Vagina (tissue), 2 donors: ENCODE measurements at regions not wholly inside any gene's neighbourhood (a gene's known extent, or its start where the extent isn't known, plus 50 kb on each side); places are given as distances from the start of the nearest gene placed in this dataset.

ENCODE experiments used
- DNase-seq, 2 donors: peaks; one replicate each; pipeline ENCODE4 v3.0.0-alpha.2; 2017; ENCODE audit errors: extremely low spot score in 2 of 2
- H3K27ac ChIP-seq: fragments of 200-600 bp; sonication (generic); one replicate; pipeline ENCODE4 v1.5.1; 2019
- H3K27me3 ChIP-seq: fragments of 200-600 bp; sonication (generic); one replicate; pipeline ENCODE4 v1.5.1; 2019
- H3K36me3 ChIP-seq, 2 donors: fragments of 200-600 bp; sonication (generic); one replicate each; pipeline ENCODE4 v1.5.1; 2017 to 2019
- H3K4me1 ChIP-seq: fragments of 200-600 bp; sonication (generic); one replicate; pipeline ENCODE4 v1.5.1; 2019
- H3K4me3 ChIP-seq, 2 donors: fragments of 200-600 bp; sonication (generic); 1 replicate in 1 of 2; 2 replicates in 1 of 2; pipeline ENCODE4 v1.5.1; 2016 to 2019
- H3K9me3 ChIP-seq: fragments of 200-600 bp; sonication (generic); one replicate; pipeline ENCODE4 v1.5.1; 2019
- POLR2A ChIP-seq, 2 donors: fragments of 450-650 bp; IDR thresholded peaks; one replicate each; pipeline ENCODE4 v1.6.1; 2017; ENCODE audit warnings: antibody characterized with exemption in 2 of 2, mild to moderate bottlenecking in 2 of 2, moderate library complexity in 2 of 2
- POLR2AphosphoS5 ChIP-seq, 2 donors: sonication (generic); formaldehyde crosslinking; IDR thresholded peaks; one replicate each; pipeline ENCODE4 v1.9.0; 2017; ENCODE audit warnings: antibody characterized with exemption in 2 of 2, mild to moderate bottlenecking in 2 of 2, low read depth in 1 of 2; ENCODE audit not compliant: insufficient read depth in 1 of 2
- intact Hi-C: fragments of 100-400 bp; cut with DNase I; formaldehyde crosslinking; loops from one replicate; pipeline ENCODE4 v1.15.1; 2023
- TF ChIP-seq, protein P1 (sequence below), 3 experiments: fragments of 450-650 bp in 2 of 3; fragments of 200-600 bp in 1 of 3; sonication (generic) in 1 of 3; IDR thresholded peaks; one replicate each; pipeline ENCODE4 v1.5.1; 2017 to 2019; ENCODE audit warnings: antibody characterized with exemption in 3 of 3, mild to moderate bottlenecking in 2 of 3, moderate library complexity in 2 of 3

DNA sequence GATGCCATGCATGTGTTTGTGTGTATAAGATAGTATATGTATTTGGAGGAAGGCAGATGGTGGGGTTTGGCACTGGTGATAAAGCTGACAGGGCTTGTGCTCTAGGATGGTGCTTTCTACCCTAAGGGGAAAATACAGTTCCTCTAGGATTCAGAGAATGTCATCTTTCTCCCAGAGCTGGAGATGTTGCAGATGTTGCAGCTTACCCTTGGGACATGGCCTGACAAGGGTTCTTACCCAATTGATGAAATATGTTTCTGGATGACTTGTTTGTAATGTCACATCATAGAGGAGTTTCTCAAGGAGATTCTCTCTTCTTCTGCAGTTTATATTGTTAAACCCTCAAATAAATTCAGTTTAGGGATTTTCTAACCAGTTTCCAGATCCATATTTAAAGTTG, 52.5 kb upstream of the PITX2 start:
- Histone ChIP-seq H3K4me3 (no peak overlapping the region), H3K36me3 (no peaks in the 10 kb centered on the region), H3K27me3 (no peaks in the 10 kb centered on the region), H3K27ac (no peak overlapping the region), H3K9me3 (no peaks in the 10 kb centered on the region), H3K4me1 (no peaks in the 10 kb centered on the region)
- intact Hi-C loops, result no loop called here
- TF ChIP-seq POLR2A (IDR thresholded peaks at IDR 0.05), result no peak
- TF ChIP-seq POLR2AphosphoS5 (IDR thresholded peaks at IDR 0.05; ENCODE audit: insufficient read depth in 1 of 2, low read depth in 1 of 2), result no peak
- TF ChIP-seq, protein P1, sequence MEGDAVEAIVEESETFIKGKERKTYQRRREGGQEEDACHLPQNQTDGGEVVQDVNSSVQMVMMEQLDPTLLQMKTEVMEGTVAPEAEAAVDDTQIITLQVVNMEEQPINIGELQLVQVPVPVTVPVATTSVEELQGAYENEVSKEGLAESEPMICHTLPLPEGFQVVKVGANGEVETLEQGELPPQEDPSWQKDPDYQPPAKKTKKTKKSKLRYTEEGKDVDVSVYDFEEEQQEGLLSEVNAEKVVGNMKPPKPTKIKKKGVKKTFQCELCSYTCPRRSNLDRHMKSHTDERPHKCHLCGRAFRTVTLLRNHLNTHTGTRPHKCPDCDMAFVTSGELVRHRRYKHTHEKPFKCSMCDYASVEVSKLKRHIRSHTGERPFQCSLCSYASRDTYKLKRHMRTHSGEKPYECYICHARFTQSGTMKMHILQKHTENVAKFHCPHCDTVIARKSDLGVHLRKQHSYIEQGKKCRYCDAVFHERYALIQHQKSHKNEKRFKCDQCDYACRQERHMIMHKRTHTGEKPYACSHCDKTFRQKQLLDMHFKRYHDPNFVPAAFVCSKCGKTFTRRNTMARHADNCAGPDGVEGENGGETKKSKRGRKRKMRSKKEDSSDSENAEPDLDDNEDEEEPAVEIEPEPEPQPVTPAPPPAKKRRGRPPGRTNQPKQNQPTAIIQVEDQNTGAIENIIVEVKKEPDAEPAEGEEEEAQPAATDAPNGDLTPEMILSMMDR (IDR thresholded peaks at IDR 0.05), result no peak
- DNase-seq, result no peak

DNA sequence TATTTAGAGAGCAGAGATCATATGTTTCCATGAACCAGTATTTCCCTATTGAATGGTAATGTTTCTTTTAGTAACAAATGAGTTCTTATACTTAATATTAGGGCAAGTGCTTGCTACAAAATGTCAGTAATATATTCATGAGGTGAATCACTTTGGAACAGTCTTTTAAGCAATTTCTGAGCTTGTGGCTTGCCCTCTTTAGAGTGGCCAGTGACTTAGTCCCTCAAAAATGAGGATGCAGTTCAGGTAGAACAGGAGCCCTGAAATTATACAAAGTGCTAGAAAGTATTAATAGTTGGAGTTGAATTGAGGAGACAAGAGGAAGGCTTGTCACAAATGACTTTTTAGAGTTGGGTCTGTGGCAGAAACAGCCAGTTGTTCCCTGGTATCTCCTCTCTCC, 53.4 kb upstream of the PITX2 start:
- TF ChIP-seq, protein P1 (IDR thresholded peaks at IDR 0.05), result no peak
- no peak for TF ChIP-seq POLR2AphosphoS5 (IDR thresholded peaks at IDR 0.05; ENCODE audit: insufficient read depth in 1 of 2, low read depth in 1 of 2)
- TF ChIP-seq POLR2A (IDR thresholded peaks at IDR 0.05), result no peak
- H3K9me3 ChIP-seq, result no peaks in the 10 kb centered on the region
- intact Hi-C loops, result no loop called here

DNA sequence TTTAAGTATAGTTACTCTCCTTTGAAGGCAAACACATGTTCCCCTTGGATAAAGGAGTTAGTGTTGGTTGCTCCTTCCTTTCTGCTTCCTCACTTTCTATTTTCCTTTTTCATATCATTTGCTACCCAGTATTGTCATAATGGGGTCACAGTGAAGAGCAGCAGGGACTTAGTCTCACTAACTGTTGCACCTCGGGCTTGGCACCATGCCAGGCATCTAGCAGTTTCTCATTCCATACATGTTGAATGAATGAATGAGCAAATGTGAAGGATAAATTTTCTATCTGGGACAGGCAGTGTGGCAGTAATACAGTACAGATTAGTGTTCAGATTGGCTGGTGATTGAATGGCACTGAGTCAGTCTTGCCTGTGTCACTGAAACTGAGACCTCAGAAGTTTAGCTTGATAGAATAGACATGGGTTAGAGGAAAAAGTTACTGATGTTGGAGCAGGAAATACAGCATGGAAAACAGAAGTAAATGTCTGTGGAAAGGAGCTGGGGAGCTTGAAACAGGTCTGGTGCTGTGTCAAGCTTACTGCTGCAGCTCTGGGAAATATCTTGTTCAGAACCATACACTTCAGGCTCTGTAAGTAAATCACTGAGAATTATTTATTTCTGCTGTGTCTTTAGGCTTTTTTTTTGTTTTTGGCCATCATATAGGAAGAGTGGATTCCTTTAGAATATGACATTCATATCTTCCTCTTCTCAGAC, 55.8 kb upstream of the PITX2 start:
- no peak overlapping the region for H3K4me3 ChIP-seq
- no peaks in the 10 kb centered on the region for H3K4me1 ChIP-seq
- no peaks in the 10 kb centered on the region for H3K27me3 ChIP-seq
- no peaks in the 10 kb centered on the region for H3K36me3 ChIP-seq
- no peaks in the 10 kb centered on the region for H3K9me3 ChIP-seq
- DNase-seq, result no peak
- no peak overlapping the region for H3K27ac ChIP-seq
- TF ChIP-seq, protein P1 (IDR thresholded peaks at IDR 0.05), result no peak
- TF ChIP-seq POLR2A (IDR thresholded peaks at IDR 0.05) (no peak), POLR2AphosphoS5 (IDR thresholded peaks at IDR 0.05; ENCODE audit: insufficient read depth in 1 of 2, low read depth in 1 of 2) (no peak)
- intact Hi-C loops, result no loop called here

More for the DNA sequence above, 53.4 kb upstream of the PITX2 start:
- H3K4me3 ChIP-seq, result no peak overlapping the region
- H3K4me1 ChIP-seq, result no peaks in the 10 kb centered on the region
- DNase-seq, result no peak
- H3K27ac ChIP-seq, result no peak overlapping the region
- no peaks in the 10 kb centered on the region for H3K36me3 ChIP-seq
- no peaks in the 10 kb centered on the region for H3K27me3 ChIP-seq

DNA sequence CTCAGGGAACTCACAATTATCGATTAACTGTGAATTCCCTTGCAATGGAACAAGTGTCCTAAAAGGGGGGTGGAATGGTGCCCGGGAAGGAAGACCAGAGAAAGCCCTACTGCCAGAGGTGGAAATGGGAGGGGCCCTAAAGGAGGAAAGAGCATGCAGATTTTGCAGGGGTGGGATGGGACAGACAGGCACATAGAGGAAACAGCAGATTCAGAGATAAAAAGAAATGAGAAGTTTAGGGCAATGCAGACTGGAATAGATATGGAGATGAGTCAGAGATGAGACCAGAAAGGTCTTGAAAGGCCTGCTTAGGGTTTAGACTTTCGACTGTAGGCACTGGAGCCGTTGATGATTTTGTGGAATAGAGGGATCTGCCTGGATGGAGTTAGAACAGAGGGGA, 57.4 kb upstream of the PITX2 start:
- H3K36me3 ChIP-seq, result no peaks in the 10 kb centered on the region
- H3K27me3 ChIP-seq, result no peaks in the 10 kb centered on the region
- H3K27ac ChIP-seq, result no peak overlapping the region
- DNase-seq, result no peak
- intact Hi-C loops, result no loop called here
- TF ChIP-seq POLR2AphosphoS5 (IDR thresholded peaks at IDR 0.05; ENCODE audit: insufficient read depth in 1 of 2, low read depth in 1 of 2) (no peak), POLR2A (IDR thresholded peaks at IDR 0.05) (no peak)
- TF ChIP-seq, protein P1 (IDR thresholded peaks at IDR 0.05), result no peak
- no peak overlapping the region for H3K4me3 ChIP-seq
- H3K4me1 ChIP-seq, result no peaks in the 10 kb centered on the region
- no peaks in the 10 kb centered on the region for H3K9me3 ChIP-seq

DNA sequence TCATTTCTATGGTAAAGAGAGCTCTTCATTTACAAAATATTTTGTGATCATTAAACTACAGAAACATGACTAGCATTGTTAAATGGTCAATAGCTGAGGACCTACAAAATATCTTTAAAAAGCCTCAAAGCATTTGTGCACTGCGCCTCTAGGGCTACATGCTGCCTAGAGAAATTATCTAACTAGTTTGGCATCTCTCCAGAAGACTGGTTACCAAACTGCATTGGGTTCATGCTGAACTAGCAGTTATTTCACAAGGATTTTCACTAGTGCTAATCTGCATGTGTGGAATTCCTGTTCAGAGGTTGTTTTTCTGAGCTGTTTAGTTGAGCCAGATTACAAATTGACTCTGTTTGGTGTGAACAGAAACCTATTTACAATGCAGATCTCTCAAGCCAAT, 58.5 kb upstream of the PITX2 start:
- no peak for DNase-seq
- Histone ChIP-seq H3K36me3 (no peaks in the 10 kb centered on the region), H3K27ac (no peak overlapping the region), H3K4me1 (no peaks in the 10 kb centered on the region), H3K27me3 (no peaks in the 10 kb centered on the region), H3K9me3 (no peaks in the 10 kb centered on the region), H3K4me3 (no peak overlapping the region)
- intact Hi-C loops, result no loop called here
- TF ChIP-seq POLR2AphosphoS5 (IDR thresholded peaks at IDR 0.05; ENCODE audit: insufficient read depth in 1 of 2, low read depth in 1 of 2) (no peak), POLR2A (IDR thresholded peaks at IDR 0.05) (no peak)
- TF ChIP-seq, protein P1 (IDR thresholded peaks at IDR 0.05), result no peak
